ENCODE measurements at regions not wholly inside any gene's neighbourhood (a gene's known extent, or its start where the extent isn't known, plus 50 kb on each side); places are given as distances from the start of the nearest gene placed in this dataset.

DNA sequence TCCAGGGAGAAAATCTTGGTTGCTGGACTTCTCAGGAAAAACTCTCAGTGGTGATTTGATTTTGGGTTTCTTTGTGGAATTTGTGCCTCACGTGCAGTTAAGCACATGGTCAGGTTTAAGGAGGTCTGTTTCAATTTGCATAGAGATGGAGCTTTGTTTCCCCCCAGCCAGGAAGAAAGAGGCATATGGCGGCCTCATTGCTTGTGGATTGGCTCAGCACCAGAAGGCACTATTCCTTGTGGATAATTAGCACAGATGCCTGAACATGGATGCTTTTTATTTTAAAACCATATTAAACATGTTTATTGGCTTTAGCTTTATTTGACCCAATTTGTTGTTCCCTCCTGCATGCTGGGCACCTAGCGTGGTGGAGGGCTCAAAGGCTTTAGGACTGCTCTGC lies 125.1 kb upstream of the RGMA start:
- DNase-seq = no peak

DNA sequence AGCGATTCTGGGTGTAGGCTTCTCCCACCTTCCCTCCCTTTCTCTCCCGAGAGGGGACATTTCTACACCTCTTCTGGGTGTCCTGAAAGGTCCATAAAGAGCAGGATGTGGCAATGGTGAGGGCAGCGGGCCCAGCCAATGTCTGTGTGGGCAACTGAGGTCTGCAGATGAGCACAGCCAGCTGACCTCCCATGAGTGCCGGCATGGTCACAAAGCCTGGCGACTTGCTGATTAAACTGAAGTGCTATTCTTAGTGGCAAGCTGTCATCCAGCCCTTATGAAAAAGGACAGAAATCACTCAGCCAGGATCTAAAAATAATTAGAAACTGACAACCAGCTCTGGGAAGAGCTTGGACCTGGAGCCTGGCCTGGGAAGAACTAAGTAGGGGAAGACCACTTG lies 124.3 kb upstream of the RGMA start:
- no peak for DNase-seq

DNA sequence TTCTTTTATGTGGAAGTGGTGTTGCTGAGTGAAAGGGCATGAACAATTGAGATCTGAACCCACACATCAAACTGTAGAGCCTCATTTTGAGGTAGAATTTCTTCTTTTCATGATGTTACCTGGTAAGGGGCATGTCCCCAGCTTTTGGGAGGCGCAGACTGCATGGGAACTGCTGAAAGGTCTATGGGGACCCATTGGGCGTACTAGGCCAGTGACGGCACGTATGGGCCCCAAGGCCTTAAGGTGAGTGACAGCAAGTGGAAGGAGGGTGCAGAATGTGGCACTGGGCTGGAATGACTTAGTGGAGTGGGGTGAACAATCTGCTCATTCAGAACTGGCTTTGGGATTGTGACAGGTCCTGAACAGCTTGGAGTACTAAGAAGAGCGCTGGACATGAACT lies 123.6 kb upstream of the RGMA start:
- no peak for DNase-seq

DNA sequence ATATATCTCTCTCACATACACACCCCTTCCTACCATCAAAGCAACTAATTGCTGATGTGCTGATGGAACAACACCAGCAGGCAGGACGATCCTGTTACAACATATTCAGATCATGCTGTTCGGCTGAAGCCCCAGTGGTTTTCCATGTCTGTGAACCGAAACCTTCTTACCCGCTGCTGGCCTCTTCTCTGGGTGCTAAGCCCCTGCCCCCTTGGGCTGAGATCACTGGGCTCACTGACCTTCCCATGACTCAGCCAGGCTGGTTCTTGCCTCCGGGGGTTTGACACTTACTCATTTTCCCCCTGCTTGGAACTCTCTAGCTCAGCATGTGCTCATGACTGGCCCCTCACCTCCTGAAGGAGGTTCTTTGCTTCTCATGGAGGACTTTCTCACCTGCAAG lies 122.0 kb upstream of the RGMA start:
- DNase-seq = no peak

DNA sequence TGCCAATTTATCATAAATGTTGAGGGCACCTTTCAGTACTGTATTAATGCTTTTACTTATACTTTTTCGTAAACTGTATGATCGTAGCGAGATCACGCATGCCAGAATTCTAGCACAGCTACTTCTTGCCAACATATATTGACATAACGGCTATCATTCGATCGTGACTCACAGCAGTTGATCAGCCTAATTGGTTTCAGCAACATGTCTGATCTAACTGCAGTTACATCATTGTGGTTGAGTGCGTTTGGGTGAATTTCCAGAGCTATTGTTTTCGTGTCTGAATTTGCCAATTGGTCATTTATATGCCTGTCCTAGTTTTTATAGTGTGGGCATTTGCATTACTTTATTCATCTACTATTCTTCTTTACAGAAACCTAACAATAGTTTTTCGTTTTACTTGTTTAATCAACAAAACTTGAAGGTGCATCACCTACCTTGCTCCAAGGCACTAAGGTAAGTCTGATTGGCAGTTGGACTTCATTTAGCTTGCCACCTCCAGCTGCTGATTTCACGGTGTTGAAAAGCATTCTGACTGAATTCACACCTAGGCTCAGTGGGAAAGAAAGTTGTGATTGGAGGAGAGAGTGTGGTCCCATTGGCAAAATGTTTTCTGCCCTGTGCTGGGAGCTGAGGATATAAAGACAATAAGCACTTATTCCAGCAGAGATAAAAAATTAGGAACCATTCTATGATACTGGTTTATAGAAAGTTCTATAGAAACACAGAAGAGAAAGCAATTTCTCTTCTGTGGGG lies 120.9 kb upstream of the RGMA start:
- no peak for DNase-seq

DNA sequence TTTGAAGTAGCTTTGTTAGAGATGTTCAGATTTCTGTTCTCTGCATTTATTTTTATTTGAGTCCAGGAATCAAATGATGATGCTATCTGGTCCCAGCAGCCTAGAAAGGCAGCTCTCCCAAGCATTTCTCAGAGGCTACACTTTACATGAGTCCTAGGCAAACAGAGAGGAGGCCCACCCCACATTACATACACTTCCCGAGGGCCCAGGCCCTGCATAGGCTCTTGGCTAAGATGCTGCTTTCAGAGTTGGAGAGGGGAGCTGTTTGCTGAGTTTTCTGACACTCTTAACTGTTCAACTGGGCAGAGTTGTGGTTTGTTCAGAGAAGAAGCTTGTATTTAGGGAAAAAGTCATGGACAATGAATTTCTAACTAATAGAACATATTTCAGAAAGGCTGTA lies 117.9 kb upstream of the RGMA start:
- DNase-seq = no peak

DNA sequence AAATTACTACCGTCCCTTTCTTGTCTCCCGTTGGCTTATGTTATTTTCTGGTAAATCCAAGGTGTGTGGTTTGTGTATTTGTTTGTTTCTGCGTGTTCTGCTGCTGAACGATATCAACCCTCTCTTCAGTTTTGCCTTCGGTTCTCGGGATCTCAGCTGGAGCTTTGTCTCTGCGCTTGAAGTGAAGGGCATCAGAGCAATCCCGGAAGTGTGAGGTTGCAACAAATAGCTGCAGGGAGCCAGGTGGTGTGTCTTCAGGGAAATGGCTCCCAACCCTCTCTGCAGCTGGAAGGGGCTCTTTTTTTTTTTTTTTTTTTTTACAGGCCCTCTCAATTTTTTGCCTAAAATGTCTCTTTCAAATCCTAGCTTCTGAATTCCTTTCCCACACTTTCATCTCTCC lies 116.4 kb upstream of the RGMA start:
- DNase-seq = no peak

DNA sequence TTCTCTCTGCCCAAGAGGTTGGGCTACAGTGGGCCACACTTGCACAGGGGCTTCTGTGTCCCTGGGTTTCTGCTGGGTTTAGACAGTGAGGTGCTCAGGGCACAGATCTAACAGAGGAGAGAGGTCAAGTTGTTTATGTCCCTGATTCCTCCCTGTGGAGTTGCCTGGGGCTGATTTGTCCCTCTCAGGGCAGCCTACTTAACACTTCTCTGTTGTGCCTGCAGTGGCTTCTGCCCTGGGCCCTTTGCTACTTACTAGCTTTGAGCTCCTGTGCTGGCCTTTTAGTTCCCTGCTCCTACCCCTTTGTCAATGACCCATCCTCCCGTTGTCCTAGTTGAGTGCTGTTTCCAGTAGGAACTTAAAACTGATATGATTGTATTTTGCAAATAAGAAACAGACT lies 114.0 kb upstream of the RGMA start:
- no peak for DNase-seq

DNA sequence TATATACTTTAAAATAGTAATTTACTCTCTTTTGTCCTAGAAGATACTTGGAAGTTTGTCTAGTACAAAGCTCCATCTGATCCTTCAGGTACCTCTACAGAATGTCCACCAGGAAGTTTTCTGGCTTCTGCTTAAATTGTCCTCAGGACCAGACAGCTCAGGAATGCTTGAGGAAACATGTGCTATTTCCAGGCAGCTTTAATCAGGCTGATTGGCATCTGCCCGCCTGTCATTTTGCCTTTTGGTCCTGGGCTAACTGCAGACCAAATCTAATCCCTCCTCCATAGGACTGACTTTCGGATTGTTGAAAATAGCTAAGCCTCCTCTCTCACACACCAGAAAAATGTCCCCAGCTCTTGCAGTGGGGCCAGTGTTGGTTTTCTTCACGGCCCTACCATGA lies 113.4 kb upstream of the RGMA start:
- DNase-seq = no peak

DNA sequence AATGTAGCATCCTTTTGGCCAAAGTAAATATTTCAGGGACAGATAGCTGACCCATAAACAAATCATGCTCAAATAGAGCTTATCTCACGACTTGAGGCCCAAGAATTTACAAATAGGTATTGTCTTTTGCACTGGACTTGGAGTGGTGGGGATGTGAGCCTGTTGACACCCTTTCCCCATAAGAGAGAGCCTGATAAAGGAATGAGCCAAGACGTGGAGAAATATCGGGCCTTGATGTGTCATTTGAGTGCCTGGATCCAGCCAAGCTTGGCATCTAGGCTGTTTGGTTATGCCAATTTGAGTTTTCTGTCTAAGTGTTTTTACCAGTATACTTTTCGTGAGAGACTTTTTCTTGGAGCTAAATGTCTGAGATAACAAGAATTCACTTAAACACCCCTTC lies 112.9 kb upstream of the RGMA start:
- DNase-seq = no peak

DNA sequence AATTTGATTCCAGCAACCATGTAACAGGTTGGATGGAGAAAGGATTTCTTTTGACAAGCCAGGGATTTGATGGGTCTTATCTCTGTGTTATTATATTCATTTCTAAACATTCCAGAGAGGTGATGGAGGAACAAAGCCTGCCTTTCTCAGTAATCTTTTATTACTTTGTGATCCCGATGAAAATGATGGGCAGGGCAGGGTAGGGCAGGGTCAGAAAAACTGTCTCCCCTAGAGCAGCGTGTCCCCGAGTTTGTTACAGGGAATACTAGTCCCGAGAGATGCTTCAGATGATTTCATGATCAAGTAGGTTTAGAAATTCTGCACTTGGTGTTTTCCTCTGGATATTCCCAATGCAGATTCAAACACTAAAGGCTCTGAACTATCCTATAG lies 111.8 kb upstream of the RGMA start:
- no peak for DNase-seq

DNA sequence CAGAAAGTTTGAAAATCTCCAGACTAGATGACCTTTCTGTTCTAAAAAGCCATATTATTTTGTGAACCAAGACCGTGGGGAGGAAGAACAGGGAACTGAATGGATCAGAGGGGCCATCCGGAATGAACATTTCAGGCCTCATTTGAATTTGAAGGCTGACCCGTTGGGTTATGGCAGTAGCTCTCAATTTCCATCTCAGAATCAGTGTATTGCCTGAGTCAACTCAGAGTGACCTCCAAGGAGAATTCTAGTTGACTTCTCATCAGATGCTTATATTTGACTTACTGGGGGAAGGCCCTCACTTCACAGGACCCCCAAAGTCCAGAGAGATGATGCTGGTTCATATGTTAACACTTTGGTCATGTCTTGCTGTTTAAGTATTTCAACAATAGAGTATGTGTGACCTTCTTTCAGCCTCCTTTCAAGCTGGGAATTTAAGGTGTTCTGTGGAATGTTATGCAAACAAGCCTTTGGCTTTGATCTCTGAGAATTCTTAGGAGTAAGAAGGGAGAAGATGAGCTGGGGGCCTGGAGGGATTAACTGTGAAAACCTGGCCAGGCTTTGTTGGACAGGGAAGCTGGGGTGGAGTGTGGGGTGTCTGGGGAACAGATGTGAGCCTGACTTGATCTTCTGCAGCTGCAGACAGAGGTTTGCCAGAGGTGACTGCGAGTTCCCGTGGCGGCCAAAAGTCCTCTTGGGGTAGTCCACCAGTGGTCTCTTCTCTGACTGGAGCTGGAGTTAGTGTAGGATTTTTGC lies 111.2 kb upstream of the RGMA start:
- DNase-seq = no peak

DNA sequence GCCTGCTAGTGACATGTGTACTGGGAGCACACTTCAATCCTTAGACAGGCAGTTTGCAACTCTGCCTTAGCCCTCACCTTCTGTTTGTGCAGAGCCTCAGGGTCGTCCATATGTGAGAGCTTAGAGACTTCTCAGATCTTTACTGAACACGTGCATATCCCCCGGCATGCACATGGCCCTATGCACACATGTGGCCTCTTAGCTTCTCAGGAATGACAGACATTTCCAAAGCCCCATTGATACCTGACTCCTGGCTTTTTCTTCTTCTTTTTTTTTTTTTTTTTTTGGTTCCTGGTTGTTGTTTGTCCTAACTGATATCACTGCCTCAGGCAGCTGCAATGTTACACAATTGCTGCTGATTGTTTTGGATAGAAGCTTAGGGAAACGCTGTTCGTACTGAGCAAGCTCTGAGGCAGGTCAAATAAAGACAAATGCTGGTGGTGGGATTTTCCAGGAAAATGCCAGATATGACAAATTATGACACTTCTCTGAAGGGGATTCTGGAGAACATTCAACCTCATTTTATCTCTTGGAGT lies 107.2 kb upstream of the RGMA start:
- DNase-seq = no peak

DNA sequence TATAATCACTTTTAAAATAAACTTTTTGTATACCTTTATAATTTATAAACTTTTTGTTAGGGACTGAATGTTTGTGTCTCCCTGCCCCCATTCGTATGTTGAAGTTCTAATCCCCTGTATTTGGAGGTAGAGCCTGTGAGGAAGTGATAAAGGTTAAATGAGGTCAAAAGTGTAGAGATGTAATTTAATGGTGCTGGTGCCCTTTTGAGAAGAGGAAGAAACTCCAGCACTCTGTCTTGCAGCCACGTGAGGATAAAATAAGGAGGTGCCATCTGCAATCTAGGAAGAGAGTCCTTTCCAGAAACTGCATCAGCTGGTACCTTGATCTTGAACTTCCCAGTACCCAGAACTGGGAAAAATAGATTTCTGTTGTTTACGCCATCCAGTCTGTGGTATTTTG lies 106.1 kb upstream of the RGMA start:
- no peak for DNase-seq

DNA sequence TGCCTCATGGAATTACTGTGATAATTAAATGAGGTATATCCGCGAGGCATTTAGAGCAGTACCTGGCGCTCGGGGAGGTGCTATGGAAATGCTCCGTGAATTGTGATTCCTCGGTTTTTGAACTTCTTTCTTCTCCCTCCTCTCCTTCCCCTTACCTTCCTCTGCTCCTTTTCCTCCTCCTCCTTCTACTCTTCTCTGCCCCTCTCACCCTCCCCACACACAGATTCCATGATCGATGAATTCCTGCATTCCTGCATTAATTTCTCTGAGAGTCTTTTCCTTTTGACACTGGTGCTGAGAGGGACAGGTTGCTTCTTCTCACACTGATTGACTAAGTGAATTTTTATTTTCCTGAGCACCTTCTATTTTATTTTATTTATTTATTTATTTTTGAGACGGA lies 101.2 kb upstream of the RGMA start:
- DNase-seq = no peak

DNA sequence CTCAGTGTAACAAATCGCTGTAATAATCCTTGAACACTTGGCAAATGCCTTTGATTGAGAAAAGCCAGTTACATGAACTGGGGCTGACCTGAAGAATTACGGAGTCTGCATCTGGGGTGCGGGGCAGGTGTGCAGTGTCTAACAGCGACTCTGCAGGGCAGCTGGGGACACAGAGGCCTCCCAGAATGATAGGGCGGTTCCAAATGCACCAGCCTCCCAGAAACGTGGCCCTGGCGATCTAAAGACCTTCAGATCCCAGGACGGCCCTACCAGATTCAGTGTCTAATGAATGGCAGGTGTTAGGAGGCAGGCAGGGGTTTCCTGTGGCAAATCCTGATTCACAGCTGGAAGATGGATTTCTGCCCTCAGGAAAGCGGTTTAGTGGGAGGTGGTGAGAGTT lies 100.5 kb upstream of the RGMA start:
- no peak for DNase-seq

DNA sequence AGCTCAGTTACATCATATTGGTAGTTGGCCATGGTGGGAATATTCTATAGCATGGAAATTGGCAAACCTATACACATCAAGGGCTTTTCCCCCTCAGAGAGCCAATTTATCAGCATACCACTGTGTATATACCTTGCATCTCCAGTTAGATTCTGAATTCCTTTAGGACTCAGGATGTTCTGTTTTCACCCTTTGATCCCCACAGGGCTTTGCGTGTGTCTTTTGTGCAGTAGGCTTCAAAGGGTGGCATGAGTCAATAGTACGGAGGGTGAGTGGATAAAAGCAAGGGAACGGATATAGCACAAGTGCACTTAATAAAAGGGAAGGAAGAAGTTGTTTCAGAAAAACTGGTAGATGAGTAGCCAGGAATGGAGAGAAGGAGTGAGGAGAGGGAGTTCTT lies 99.2 kb upstream of the RGMA start:
- no peak for DNase-seq

DNA sequence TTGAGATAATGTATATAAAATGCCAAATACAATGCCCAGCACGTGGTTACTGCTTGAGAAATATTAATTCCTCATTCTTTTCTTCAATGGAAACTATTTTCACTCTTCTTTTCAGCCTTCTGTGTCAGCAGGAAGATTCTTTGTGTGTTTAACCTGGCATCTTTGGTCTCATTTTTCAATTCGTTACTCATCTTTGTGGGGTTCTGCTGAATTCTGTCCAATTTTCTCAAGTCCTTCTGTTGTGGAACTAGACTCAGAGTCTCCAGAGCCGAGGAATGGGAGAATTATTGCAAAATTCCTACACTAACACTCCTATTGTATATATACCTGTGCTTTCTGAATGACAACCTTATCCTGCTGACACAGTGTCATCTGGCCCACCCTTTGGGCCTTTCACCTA lies 96.8 kb upstream of the RGMA start:
- no peak for DNase-seq

DNA sequence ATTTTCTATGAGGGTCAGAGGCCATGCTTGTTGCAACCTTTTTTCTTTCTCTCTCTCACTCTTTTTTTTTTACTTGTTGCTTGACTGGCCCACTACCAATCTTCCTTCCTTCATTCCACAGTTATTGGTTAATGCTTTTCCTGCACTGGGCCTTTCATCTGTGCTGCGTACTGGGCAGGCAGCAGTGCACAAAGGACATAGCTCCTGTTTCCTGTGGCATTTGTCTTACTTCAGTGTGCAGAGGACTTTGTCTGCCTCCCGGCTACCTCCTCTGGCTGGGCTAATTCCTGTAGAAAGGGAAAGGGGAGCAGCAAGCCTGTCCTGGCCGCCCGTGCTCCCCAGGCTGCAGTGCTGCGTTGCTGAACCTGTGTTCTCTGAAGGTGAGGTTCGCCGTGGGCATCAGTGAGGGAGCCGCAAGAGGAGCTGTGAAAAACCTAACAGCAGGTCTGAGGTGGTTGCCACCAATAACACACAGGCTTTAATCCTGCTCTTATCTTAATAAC lies 93.7 kb upstream of the RGMA start:
- no peak for DNase-seq

DNA sequence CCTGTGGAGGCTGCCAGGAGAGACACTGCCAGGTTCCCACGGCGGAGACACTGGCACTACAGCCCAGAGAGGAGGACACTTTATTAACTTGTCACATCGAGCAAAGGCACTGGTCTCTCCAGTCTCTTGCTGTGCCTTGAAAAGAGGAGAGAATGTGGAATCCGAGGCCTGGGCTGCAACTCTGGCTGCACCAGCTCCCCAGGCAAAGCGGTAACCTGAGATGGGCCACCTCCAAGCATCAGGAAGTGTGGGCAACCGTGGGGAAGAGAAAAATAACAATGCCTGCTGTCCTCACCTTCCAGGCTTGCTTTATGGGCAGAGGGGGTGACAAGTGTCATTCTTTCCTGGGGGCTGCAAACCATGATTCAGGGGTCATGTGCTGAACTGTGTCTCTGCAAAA lies 91.6 kb upstream of the RGMA start:
- DNase-seq = no peak

DNA sequence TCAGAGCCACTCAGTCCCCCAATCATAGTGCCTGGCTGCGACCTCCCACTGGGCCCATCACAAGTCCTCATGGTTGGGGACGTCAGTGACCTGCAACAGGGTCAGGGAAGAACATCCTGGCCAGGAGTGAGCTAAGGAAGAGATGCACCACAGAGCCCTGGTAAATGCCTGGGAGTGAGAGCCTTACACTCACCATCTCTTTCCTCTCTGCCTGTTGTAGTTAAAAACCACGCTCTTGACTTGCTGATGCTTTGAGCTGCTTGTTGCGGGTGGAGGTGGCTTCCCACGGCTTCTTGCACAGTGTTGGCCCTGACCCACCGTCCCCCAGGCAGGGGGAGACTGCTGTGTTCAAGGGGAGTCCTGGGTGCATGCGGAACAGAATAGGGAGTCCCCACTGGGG lies 91.1 kb upstream of the RGMA start:
- DNase-seq = no peak

DNA sequence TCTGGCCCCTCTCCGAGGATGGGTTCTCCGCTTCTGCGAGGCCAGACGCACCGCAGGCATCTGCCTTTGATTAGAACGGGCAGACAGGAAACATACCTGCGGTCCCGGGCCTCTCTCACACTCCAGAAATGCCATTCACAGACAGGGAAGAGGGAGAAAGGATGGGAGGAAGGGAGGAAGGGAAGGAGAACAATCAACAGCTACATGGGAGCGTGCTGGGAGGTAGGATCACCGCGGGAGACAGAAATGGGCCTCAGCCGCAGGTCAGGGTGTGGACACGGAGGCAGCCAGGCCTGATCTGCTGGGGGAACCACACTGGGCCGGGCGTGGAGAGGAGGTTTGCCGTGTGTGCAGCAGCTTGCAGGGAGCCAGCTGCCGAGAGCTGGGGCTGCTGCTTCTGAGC lies 90.7 kb upstream of the RGMA start:
- no peak for DNase-seq

DNA sequence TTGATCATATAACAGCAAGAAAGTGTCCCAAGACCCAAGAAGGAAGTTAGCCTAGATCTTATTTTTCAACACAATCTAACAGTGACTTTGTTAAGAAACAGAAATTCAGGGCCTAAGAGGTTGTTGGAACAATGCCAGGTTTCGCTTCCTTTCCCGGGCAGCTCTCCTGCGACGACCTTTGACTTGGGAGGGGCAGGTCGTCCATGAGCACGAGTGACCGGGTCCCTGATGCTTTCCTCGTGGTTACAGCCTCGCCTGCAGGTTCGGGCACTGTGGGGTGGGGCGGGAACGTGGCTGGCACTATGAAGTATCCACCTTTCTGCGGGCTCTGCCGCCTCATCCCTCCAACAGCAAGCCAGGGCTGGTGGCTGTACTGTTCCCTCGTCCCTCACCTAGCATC lies 90.1 kb upstream of the RGMA start:
- DNase-seq = no peak

DNA sequence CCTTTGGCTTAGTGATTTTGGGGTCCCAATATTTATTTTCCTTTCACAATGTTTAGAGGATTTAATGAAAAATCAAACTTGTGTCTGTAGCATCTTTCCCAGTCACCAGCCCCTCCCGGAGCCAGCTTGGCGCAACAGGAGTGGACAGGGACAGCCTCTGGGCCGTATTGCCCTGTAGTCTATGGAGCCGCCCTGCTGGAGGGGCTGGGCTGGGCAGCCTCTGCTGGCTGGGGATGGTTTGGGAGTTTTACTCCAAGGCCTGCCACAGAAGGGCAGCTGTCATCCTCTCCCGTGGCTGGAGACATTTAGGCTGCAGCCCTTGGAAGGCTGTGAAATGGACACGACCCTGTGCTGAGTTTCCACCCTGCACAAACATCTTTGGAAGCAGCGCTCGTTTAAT lies 89.4 kb upstream of the RGMA start:
- no peak for DNase-seq

DNA sequence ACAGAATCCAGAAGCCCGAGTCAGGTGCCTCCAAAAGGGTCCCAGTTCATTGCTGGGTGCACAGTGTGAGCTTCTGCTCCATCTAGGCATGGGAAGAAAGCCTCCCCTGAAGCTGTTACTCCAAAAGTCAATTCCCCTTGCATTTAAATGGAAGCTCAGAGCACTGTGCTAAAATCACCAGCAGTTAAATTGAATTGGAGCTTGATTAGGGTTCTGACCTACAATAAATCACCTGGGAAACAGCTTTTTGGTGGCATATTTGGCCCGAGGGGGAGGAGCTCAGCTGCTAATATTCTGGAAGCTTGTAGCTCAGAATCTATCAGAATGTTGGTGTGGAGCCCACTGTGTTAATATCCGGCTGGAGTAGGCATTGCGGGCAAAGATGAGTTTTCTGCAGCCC lies 87.1 kb upstream of the RGMA start:
- DNase-seq = no peak
